Stomach smooth muscle (tissue), 2 donors: ENCODE measurements at regions not wholly inside any gene's neighbourhood (a gene's known extent, or its start where the extent isn't known, plus 50 kb on each side); places are given as distances from the start of the nearest gene placed in this dataset.
A peak's percentile ranks its signal among the peaks of the same experiment; 100 is the strongest.

Source experiments
- H3K27ac ChIP-seq: one replicate; pipeline ENCODE4 v1.7.0; 2013; ENCODE audit warnings: mild to moderate bottlenecking, low read length, inconsistent platforms
- H3K27me3 ChIP-seq, 2 donors: one replicate each; pipeline ENCODE4 v1.7.0; 2013; ENCODE audit warnings: low read length in 2 of 2; ENCODE audit not compliant: insufficient read depth in 2 of 2, control insufficient read depth in 1 of 2
- H3K36me3 ChIP-seq, 2 donors: one replicate each; pipeline ENCODE4 v1.7.0; 2013; ENCODE audit warnings: low read length in 2 of 2; ENCODE audit not compliant: control insufficient read depth in 2 of 2, insufficient read depth in 2 of 2
- H3K4me1 ChIP-seq: one replicate; pipeline ENCODE4 v1.7.0; 2013; ENCODE audit warnings: low read length; ENCODE audit not compliant: control insufficient read depth, insufficient read depth
- H3K4me3 ChIP-seq, 2 donors: one replicate each; pipeline ENCODE4 v1.7.0; 2013; ENCODE audit warnings: low read length in 2 of 2
- H3K9ac ChIP-seq, 2 donors: one replicate each; pipeline ENCODE4 v1.7.0; 2013; ENCODE audit warnings: low read length in 2 of 2, mild to moderate bottlenecking in 1 of 2
- H3K9me3 ChIP-seq, 2 donors: one replicate each; pipeline ENCODE4 v1.7.0; 2013; ENCODE audit warnings: low read length in 2 of 2; ENCODE audit not compliant: control insufficient read depth in 2 of 2
- donor health status: healthy.
- donor health status: Pancreatic carcinoma.

- Histone ChIP-seq H3K4me3 (no peak overlapping the region), H3K9me3 (no peaks in the 10 kb centered on the region), H3K27me3 (no peaks in the 10 kb centered on the region), H3K4me1 (no peaks in the 10 kb centered on the region), H3K36me3 (no peaks in the 10 kb centered on the region), H3K9ac (no peak overlapping the region), H3K27ac (no peak overlapping the region)
Measured at GRCh38 chr2:160974803-160975202, 185.4 kb upstream of the TANK start.

DNA sequence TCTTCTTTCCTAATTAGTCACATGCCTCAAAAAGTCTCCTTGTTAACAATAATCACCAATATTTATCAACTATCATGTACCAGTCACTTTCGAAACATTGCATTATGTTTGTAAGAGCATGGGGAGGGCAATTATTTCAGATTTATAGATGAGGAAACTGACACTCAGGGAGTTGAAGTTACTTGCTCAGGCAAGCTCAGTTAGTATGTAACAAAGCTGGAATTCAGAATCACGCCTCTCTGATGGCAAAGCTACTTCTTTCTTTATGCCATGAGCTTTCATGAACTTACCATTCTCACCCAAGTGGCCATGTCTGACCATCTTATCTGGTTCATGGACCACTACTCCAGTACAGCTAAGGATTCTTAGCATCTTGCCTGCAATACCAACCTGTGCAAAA, 183.4 kb upstream of the TANK start:
- H3K36me3 ChIP-seq, result no peaks in the 10 kb centered on the region
- H3K4me1 ChIP-seq, result no peaks in the 10 kb centered on the region
- no peaks in the 10 kb centered on the region for H3K27me3 ChIP-seq
- no peak overlapping the region for H3K27ac ChIP-seq
- no peaks in the 10 kb centered on the region for H3K9me3 ChIP-seq
- H3K9ac ChIP-seq, result no peak overlapping the region
- H3K4me3 ChIP-seq, result no peak overlapping the region

- no peak overlapping the region for H3K27ac ChIP-seq
- no peaks in the 10 kb centered on the region for H3K9me3 ChIP-seq
- no peaks in the 10 kb centered on the region for H3K36me3 ChIP-seq
- H3K4me3 ChIP-seq, result no peak overlapping the region
- no peaks in the 10 kb centered on the region for H3K27me3 ChIP-seq
- no peaks in the 10 kb centered on the region for H3K4me1 ChIP-seq
- H3K9ac ChIP-seq, result no peak overlapping the region
Measured at GRCh38 chr2:160977376-160977775, 182.9 kb upstream of the TANK start.

DNA sequence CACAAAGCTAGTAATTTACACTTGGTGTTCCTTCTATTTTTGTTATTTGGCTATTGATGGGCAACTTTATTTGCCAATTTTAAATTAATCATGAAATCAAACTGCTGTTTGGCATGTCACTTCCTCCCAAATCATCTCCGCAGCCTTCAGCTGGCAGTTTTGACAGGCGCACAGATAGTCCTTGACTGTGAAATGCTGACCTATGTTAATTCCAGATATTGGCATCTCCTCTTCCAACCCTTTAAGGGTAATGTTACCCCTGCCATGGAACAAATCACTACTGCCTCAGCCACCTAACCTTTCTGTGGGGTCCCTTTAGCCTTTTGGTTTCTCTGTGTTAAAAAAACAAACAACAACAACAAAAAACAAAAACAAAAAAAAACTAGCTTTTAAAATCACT, 182.4 kb upstream of the TANK start:
- Histone ChIP-seq H3K9me3 (no peaks in the 10 kb centered on the region), H3K9ac (no peak overlapping the region), H3K4me1 (no peaks in the 10 kb centered on the region), H3K27me3 (no peaks in the 10 kb centered on the region), H3K27ac (no peak overlapping the region), H3K4me3 (no peak overlapping the region), H3K36me3 (no peaks in the 10 kb centered on the region)

- peaks cover 7% of the 10 kb centered on the region for H3K4me1 ChIP-seq
Measured at GRCh38 chr2:160984426-160985077, 175.7 kb upstream of the TANK start.

GRCh38 chr2:160989778-160990177, 170.4 kb upstream of the TANK start:
- Histone ChIP-seq H3K4me1 (peaks cover 8% of the 10 kb centered on the region), H3K36me3 (no peaks in the 10 kb centered on the region), H3K4me3 (no peak overlapping the region), H3K9me3 (no peaks in the 10 kb centered on the region), H3K27ac (no peak overlapping the region), H3K27me3 (no peaks in the 10 kb centered on the region), H3K9ac (no peak overlapping the region)

More at GRCh38 chr2:160984426-160985077, 175.7 kb upstream of the TANK start:
- Histone ChIP-seq H3K4me3 (no peak overlapping the region), H3K9me3 (no peaks in the 10 kb centered on the region), H3K36me3 (no peaks in the 10 kb centered on the region), H3K9ac (no peak overlapping the region), H3K27me3 (no peaks in the 10 kb centered on the region), H3K27ac (no peak overlapping the region)

DNA sequence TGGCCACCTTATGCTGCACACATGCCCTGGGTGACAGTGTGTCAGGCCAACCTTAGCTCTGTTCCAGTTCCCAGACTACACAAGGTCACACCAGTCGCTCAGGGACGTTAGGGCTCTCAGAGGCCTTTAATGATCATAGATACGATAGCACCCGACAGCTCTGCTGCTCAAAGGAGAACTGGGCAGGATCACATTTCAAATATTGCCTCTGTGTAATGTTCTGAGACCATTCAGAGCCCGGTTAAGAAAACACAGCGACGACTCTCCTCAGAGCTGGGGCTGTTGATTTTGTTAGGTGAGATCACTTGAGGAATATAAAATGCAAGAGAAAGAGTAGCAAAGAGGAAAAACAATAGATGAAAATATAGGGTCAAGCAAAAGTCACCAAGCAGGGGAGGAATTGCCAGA, 166.6 kb upstream of the TANK start:
- Histone ChIP-seq H3K9me3 (no peaks in the 10 kb centered on the region), H3K4me1 (peaks cover 8% of the 10 kb centered on the region), H3K27me3 (no peaks in the 10 kb centered on the region), H3K4me3 (peak overlapping the region; percentile 10 to 56), H3K36me3 (no peaks in the 10 kb centered on the region), H3K9ac (peak overlapping the region; percentile 5 to 42), H3K27ac (peak overlapping the region; percentile 1)

- Histone ChIP-seq H3K27ac (peak overlapping the region; percentile 1), H3K4me1 (peaks cover 8% of the 10 kb centered on the region), H3K9me3 (no peaks in the 10 kb centered on the region), H3K27me3 (no peaks in the 10 kb centered on the region), H3K9ac (peak overlapping the region; percentile 5 to 42), H3K4me3 (peak overlapping the region; percentile 10 to 56), H3K36me3 (no peaks in the 10 kb centered on the region)
Measured at GRCh38 chr2:160994141-160995002, 165.9 kb upstream of the TANK start.

DNA sequence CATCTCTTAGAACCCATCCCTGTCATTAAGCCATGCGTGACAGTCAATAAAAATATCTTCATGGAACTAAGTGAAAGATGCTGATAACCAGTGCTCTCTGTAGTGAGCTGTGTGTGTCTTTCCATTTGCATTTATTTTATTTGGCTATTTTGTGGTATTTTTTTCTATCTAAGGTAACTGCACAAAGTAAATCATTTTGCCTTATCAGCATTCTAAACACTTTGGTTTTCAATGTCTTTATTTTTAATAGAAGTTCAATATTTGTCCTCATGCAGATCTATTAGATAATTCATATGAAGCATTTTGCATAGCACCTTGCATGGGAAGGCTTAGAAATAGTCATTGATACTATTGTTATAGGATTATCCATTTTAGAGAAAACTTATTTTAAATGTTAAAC, 163.6 kb upstream of the TANK start:
- no peaks in the 10 kb centered on the region for H3K27me3 ChIP-seq
- no peaks in the 10 kb centered on the region for H3K9me3 ChIP-seq
- no peak overlapping the region for H3K27ac ChIP-seq
- H3K36me3 ChIP-seq, result no peaks in the 10 kb centered on the region
- peaks cover 8% of the 10 kb centered on the region for H3K4me1 ChIP-seq
- H3K9ac ChIP-seq, result no peak overlapping the region
- no peak overlapping the region for H3K4me3 ChIP-seq

GRCh38 chr2:161004379-161004778, 155.8 kb upstream of the TANK start:
- Histone ChIP-seq H3K27me3 (no peaks in the 10 kb centered on the region), H3K27ac (no peak overlapping the region), H3K9me3 (no peaks in the 10 kb centered on the region), H3K9ac (no peak overlapping the region), H3K4me1 (no peaks in the 10 kb centered on the region), H3K4me3 (no peak overlapping the region), H3K36me3 (no peaks in the 10 kb centered on the region)

- Histone ChIP-seq H3K36me3 (no peaks in the 10 kb centered on the region), H3K27me3 (no peaks in the 10 kb centered on the region), H3K9me3 (no peaks in the 10 kb centered on the region)
Measured at GRCh38 chr2:161005170-161005569, 155.1 kb upstream of the TANK start.

More at GRCh38 chr2:161005170-161005569, 155.1 kb upstream of the TANK start:
- Histone ChIP-seq H3K4me1 (no peaks in the 10 kb centered on the region), H3K27ac (no peak overlapping the region), H3K4me3 (no peak overlapping the region), H3K9ac (no peak overlapping the region)
